CD14-positive monocyte (primary cell): ENCODE measurements at regions not wholly inside any gene's neighbourhood (a gene's known extent, or its start where the extent isn't known, plus 50 kb on each side); places are given as distances from the start of the nearest gene placed in this dataset.

Source experiments
- DNase-seq, 3 donors: peaks; one replicate each; pipeline ENCODE4 v3.0.0-alpha.2; 2011 to 2022
- H2AFZ ChIP-seq: 2 replicates; pipeline ENCODE4 v1.6.0; 2012; ENCODE audit warnings: mild to moderate bottlenecking, low read depth, low read length, inconsistent platforms; ENCODE audit not compliant: insufficient read depth, poor library complexity, severe bottlenecking
- H3K27ac ChIP-seq, 2 donors: 1 replicate in 1 of 2; 2 replicates in 1 of 2; pipeline ENCODE4 v1.5.1; 2012 to 2013; ENCODE audit warnings: low read length in 2 of 2, control low read depth in 1 of 2, inconsistent platforms in 1 of 2, low read depth in 1 of 2, mild to moderate bottlenecking in 1 of 2
- H3K27me3 ChIP-seq, 2 donors: one replicate each; pipeline versions ENCODE4 v1.6.0 to v1.6.1; 2011 to 2013; ENCODE audit warnings: low read length in 2 of 2; ENCODE audit not compliant: control insufficient read depth in 2 of 2, insufficient read depth in 2 of 2
- H3K36me3 ChIP-seq, 2 donors: replicated peaks in 1 of 2; 1 replicate in 1 of 2; 2 replicates in 1 of 2; pipeline versions ENCODE4 v1.5.1 to v1.6.1; 2012 to 2013; ENCODE audit warnings: low read length in 2 of 2, control low read depth in 1 of 2, inconsistent platforms in 1 of 2, mild to moderate bottlenecking in 1 of 2; ENCODE audit not compliant: insufficient read depth in 2 of 2, control insufficient read depth in 1 of 2
- H3K4me1 ChIP-seq, 2 donors: 1 replicate in 1 of 2; 2 replicates in 1 of 2; pipeline versions ENCODE4 v1.5.1 to v1.6.1; 2012 to 2013; ENCODE audit warnings: low read length in 2 of 2, control low read depth in 1 of 2, inconsistent platforms in 1 of 2, mild to moderate bottlenecking in 1 of 2, moderate library complexity in 1 of 2; ENCODE audit not compliant: insufficient read depth in 2 of 2, control insufficient read depth in 1 of 2
- H3K4me2 ChIP-seq: replicated peaks from 2 replicates; pipeline ENCODE3; 2012; ENCODE audit warnings: low read length, moderate library complexity, mild to moderate bottlenecking; ENCODE audit not compliant: poor library complexity, severe bottlenecking; ENCODE audit errors: extremely low read depth
- H3K4me3 ChIP-seq, 3 experiments: fragments of 200-600 bp in 1 of 3; sonication (generic) in 1 of 3; replicated peaks in 1 of 3; 1 replicate in 2 of 3; 2 replicates in 1 of 3; pipeline ENCODE4 v1.5.1; 2011 to 2013; ENCODE audit warnings: low read length in 3 of 3, mild to moderate bottlenecking in 3 of 3, control low read depth in 2 of 3, low read depth in 2 of 3, inconsistent platforms in 1 of 3, moderate library complexity in 1 of 3
- H3K79me2 ChIP-seq: 2 replicates; pipeline ENCODE4 v1.6.0; 2012; ENCODE audit warnings: mild to moderate bottlenecking, control low read depth, inconsistent platforms, low read length, moderate library complexity; ENCODE audit not compliant: insufficient read depth
- H3K9ac ChIP-seq: 2 replicates; pipeline ENCODE4 v1.6.0; 2017; ENCODE audit warnings: low read length, mild to moderate bottlenecking; ENCODE audit not compliant: insufficient read depth, poor library complexity, severe bottlenecking
- H3K9me3 ChIP-seq, 2 donors: replicated peaks in 1 of 2; 1 replicate in 1 of 2; 2 replicates in 1 of 2; pipeline versions ENCODE4 v1.5.1 to v1.6.1; 2012 to 2013; ENCODE audit warnings: low read length in 2 of 2, control low read depth in 1 of 2; ENCODE audit not compliant: control insufficient read depth in 1 of 2, insufficient read depth in 1 of 2
- H4K20me1 ChIP-seq: 2 replicates; pipeline ENCODE4 v1.6.0; 2012; ENCODE audit warnings: mild to moderate bottlenecking, low read length, control low read depth, moderate library complexity; ENCODE audit not compliant: insufficient read depth
- H3K27ac Mint-ChIP-seq, 7 donors: one replicate each; pipeline ENCODE4 v1.8.0; 2020; ENCODE audit warnings: mild to moderate bottlenecking in 7 of 7, mixed read lengths in 7 of 7, moderate library complexity in 6 of 7, inconsistent platforms in 2 of 7
- H3K27me3 Mint-ChIP-seq, 3 donors: one replicate each; pipeline ENCODE4 v1.8.0; 2021 to 2022; ENCODE audit warnings: low read depth in 3 of 3, mild to moderate bottlenecking in 3 of 3, mixed read lengths in 3 of 3, moderate library complexity in 3 of 3, inconsistent platforms in 1 of 3
- H3K36me3 Mint-ChIP-seq, 2 donors: one replicate each; pipeline ENCODE4 v1.8.0; 2020; ENCODE audit warnings: mixed read lengths in 2 of 2, inconsistent platforms in 1 of 2, mild to moderate bottlenecking in 1 of 2
- H3K4me1 Mint-ChIP-seq: one replicate; pipeline ENCODE4 v1.8.0; 2020; ENCODE audit warnings: mild to moderate bottlenecking, mixed read lengths
- H3K4me3 Mint-ChIP-seq, 2 donors: one replicate each; pipeline ENCODE4 v1.8.0; 2020; ENCODE audit warnings: mild to moderate bottlenecking in 2 of 2, mixed read lengths in 2 of 2, moderate library complexity in 1 of 2
- H3K9me3 Mint-ChIP-seq, 7 donors: one replicate each; pipeline ENCODE4 v1.8.0; 2020 to 2022; ENCODE audit warnings: mixed read lengths in 7 of 7, mild to moderate bottlenecking in 6 of 7, moderate library complexity in 6 of 7, inconsistent platforms in 2 of 7
- intact Hi-C, 2 donors: fragments of 100-400 bp; cut with micrococcal nuclease; formaldehyde crosslinking; loops; one replicate each; pipeline versions ENCODE4 v1.15.0 to v1.15.1; 2023
- TF ChIP-seq, protein P1 (sequence below): fragments of 200-600 bp; IDR thresholded peaks from one replicate; pipeline ENCODE4 v1.8.0; 2022; ENCODE audit warnings: antibody characterized with exemption, mild to moderate bottlenecking

DNA sequence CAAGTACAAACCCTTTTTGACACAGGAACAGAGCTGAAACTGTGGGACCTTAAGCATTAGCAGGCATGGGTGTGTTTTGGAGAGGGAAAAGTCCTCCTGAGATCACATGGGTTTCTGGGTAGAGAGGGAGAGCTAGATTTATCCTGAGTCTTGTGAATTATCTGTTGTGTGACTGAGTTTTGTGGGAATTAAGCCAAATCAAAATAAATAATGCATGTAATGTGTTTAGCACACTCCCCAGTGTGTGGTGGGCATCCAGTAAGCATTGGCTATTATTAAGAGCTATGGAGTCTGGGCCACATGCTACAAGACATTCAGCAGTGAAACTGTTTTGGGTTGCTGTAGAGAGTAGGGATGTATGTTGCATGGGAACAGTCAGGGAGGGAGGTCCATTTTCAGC lies 75.3 kb upstream of the JAG1 start:
- no peak overlapping the region for H3K4me2 ChIP-seq
- Mint-ChIP-seq H3K4me3 (no peak overlapping the region), H3K27me3 (peaks cover 0 to 1% (median 0%) of the 10 kb centered on the region in 3 donors), H3K9me3 (peaks cover 0 to 5% (median 2%) of the 10 kb centered on the region in 7 donors), H3K36me3 (no peaks in the 10 kb centered on the region), H3K27ac (no peak overlapping the region), H3K4me1 (no peaks in the 10 kb centered on the region)
- no peak overlapping the region for H3K27ac ChIP-seq
- no peak overlapping the region for H2AFZ ChIP-seq
- TF ChIP-seq, protein P1, sequence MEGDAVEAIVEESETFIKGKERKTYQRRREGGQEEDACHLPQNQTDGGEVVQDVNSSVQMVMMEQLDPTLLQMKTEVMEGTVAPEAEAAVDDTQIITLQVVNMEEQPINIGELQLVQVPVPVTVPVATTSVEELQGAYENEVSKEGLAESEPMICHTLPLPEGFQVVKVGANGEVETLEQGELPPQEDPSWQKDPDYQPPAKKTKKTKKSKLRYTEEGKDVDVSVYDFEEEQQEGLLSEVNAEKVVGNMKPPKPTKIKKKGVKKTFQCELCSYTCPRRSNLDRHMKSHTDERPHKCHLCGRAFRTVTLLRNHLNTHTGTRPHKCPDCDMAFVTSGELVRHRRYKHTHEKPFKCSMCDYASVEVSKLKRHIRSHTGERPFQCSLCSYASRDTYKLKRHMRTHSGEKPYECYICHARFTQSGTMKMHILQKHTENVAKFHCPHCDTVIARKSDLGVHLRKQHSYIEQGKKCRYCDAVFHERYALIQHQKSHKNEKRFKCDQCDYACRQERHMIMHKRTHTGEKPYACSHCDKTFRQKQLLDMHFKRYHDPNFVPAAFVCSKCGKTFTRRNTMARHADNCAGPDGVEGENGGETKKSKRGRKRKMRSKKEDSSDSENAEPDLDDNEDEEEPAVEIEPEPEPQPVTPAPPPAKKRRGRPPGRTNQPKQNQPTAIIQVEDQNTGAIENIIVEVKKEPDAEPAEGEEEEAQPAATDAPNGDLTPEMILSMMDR = no peak
- DNase-seq = no peak
- H3K36me3 ChIP-seq = no peaks in the 10 kb centered on the region
- no peaks in the 10 kb centered on the region for H3K4me1 ChIP-seq
- no peak overlapping the region for H3K4me3 ChIP-seq
- H3K9ac ChIP-seq = no peak overlapping the region
- H3K79me2 ChIP-seq = no peaks in the 10 kb centered on the region
- no peaks in the 10 kb centered on the region for H4K20me1 ChIP-seq
- no peaks in the 10 kb centered on the region for H3K9me3 ChIP-seq
- intact Hi-C loops = no loop called here
- H3K27me3 ChIP-seq = no peaks in the 10 kb centered on the region

DNA sequence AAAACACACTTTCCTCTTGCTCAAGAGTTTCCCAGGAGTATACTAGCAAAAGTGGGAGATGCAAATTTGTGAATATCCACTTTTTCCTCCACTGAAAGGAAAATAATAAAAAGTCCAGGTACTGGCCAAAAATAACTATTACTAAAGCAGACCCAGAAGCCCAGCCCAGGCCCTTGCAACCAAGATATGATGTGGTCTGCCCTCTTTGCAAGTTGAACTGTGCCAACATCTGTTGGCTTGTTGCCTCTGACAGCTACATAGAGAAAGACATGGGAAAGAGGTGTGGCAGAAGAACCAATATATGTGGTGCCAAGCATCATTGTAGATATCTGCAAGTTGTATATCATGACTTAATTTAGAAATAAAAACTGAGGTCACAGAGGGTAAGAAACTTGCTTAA lies 78.4 kb upstream of the JAG1 start:
- TF ChIP-seq, protein P1 = no peak
- H3K9ac ChIP-seq = no peak overlapping the region
- intact Hi-C loops = no loop called here
- no peak overlapping the region for H3K4me3 ChIP-seq
- H3K4me2 ChIP-seq = no peak overlapping the region
- H3K9me3 Mint-ChIP-seq = peaks cover 0 to 5% (median 2%) of the 10 kb centered on the region in 7 donors
- H3K4me1 Mint-ChIP-seq = no peaks in the 10 kb centered on the region
- H3K27me3 Mint-ChIP-seq = peaks cover 4 to 8% (median 6%) of the 10 kb centered on the region in 3 donors
- H3K27me3 ChIP-seq = no peaks in the 10 kb centered on the region
- H3K4me3 Mint-ChIP-seq = no peak overlapping the region
- no peaks in the 10 kb centered on the region for H4K20me1 ChIP-seq
- H3K79me2 ChIP-seq = no peaks in the 10 kb centered on the region
- H3K27ac Mint-ChIP-seq = no peak overlapping the region
- H3K36me3 ChIP-seq = no peaks in the 10 kb centered on the region
- no peak for DNase-seq
- H3K4me1 ChIP-seq = no peaks in the 10 kb centered on the region
- H3K36me3 Mint-ChIP-seq = no peaks in the 10 kb centered on the region
- no peaks in the 10 kb centered on the region for H3K9me3 ChIP-seq
- H3K27ac ChIP-seq = no peak overlapping the region
- no peak overlapping the region for H2AFZ ChIP-seq
